ENCODE measurements at regions not wholly inside any gene's neighbourhood (a gene's known extent, or its start where the extent isn't known, plus 50 kb on each side); places are given as distances from the start of the nearest gene placed in this dataset.

- POLR2A ChIA-PET: no interaction called here
- CTCF ChIA-PET: no interaction called here
- TF ChIP-seq CTCF (IDR thresholded peaks at IDR 0.05; ENCODE audit: control extremely low read depth, extremely low read depth, low read depth, missing control alignments): no peak
- no peak for DNase-seq (ENCODE audit: extremely low spot score)
These were observed 225.8 kb upstream of the TRAM1L1 start for GRCh38 chr4:117311215-117311614.

GRCh38 chr4:117311989-117312388 is 226.6 kb upstream of the TRAM1L1 start:
- TF ChIP-seq CTCF (IDR thresholded peaks at IDR 0.05; ENCODE audit: control extremely low read depth, extremely low read depth, low read depth, missing control alignments): no peak
- ChIA-PET CTCF (no interaction called here), POLR2A (no interaction called here)
- no peak for DNase-seq (ENCODE audit: extremely low spot score)

GRCh38 chr4:117324851-117325491 is 239.6 kb upstream of the TRAM1L1 start:
- CTCF ChIA-PET: no interaction called here
- TF ChIP-seq CTCF (IDR thresholded peaks at IDR 0.05; ENCODE audit: control extremely low read depth, extremely low read depth, low read depth, missing control alignments): no peak
- POLR2A ChIA-PET: no interaction called here
- no peak for DNase-seq (ENCODE audit: extremely low spot score)

- ChIA-PET CTCF (no interaction called here), POLR2A (no interaction called here)
- no peak for TF ChIP-seq CTCF (IDR thresholded peaks at IDR 0.05; ENCODE audit: control extremely low read depth, extremely low read depth, low read depth, missing control alignments)
- DNase-seq (ENCODE audit: extremely low spot score): no peak
These were observed 240.7 kb upstream of the TRAM1L1 start for GRCh38 chr4:117326091-117326490.

GRCh38 chr4:117327491-117327890 is 242.1 kb upstream of the TRAM1L1 start:
- no peak for TF ChIP-seq CTCF (IDR thresholded peaks at IDR 0.05; ENCODE audit: control extremely low read depth, extremely low read depth, low read depth, missing control alignments)
- no peak for DNase-seq (ENCODE audit: extremely low spot score)

GRCh38 chr4:117328333-117328732 is 243.0 kb upstream of the TRAM1L1 start:
- POLR2A ChIA-PET: no interaction called here
- TF ChIP-seq CTCF (IDR thresholded peaks at IDR 0.05; ENCODE audit: control extremely low read depth, extremely low read depth, low read depth, missing control alignments): no peak
- CTCF ChIA-PET: no interaction called here
- no peak for DNase-seq (ENCODE audit: extremely low spot score)

More at GRCh38 chr4:117327491-117327890, 242.1 kb upstream of the TRAM1L1 start:
- CTCF ChIA-PET: no interaction called here
- POLR2A ChIA-PET: no interaction called here

GRCh38 chr4:117331817-117332216 is 246.4 kb upstream of the TRAM1L1 start:
- ChIA-PET POLR2A (no interaction called here), CTCF (no interaction called here)
- TF ChIP-seq CTCF (IDR thresholded peaks at IDR 0.05; ENCODE audit: control extremely low read depth, extremely low read depth, low read depth, missing control alignments): no peak
- no peak for DNase-seq (ENCODE audit: extremely low spot score)

All from GM10248 (cell line).